ENCODE measurements at regions not wholly inside any gene's neighbourhood (a gene's known extent, or its start where the extent isn't known, plus 50 kb on each side); places are given as distances from the start of the nearest gene placed in this dataset.
A peak's percentile ranks its signal among the peaks of the same experiment; 100 is the strongest.

- TF ChIP-seq HNRNPUL1 (IDR thresholded peaks at IDR 0.05; ENCODE audit: low read depth, low read length), result no peak
- TF ChIP-seq RAD21 (CRISPR knock-in tag; IDR thresholded peaks at IDR 0.05), result peak; percentile 61; the same call in 1 of the 2 replicates
- no peak for TF ChIP-seq FOSL1 (CRISPR knock-in tag; IDR thresholded peaks at IDR 0.05; ENCODE audit: borderline replicate concordance)
- TF ChIP-seq, protein P1, sequence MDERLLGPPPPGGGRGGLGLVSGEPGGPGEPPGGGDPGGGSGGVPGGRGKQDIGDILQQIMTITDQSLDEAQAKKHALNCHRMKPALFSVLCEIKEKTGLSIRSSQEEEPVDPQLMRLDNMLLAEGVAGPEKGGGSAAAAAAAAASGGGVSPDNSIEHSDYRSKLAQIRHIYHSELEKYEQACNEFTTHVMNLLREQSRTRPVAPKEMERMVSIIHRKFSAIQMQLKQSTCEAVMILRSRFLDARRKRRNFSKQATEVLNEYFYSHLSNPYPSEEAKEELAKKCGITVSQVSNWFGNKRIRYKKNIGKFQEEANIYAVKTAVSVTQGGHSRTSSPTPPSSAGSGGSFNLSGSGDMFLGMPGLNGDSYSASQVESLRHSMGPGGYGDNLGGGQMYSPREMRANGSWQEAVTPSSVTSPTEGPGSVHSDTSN (CRISPR knock-in tag; IDR thresholded peaks at IDR 0.05), result no peak
- TF ChIP-seq, protein P2, sequence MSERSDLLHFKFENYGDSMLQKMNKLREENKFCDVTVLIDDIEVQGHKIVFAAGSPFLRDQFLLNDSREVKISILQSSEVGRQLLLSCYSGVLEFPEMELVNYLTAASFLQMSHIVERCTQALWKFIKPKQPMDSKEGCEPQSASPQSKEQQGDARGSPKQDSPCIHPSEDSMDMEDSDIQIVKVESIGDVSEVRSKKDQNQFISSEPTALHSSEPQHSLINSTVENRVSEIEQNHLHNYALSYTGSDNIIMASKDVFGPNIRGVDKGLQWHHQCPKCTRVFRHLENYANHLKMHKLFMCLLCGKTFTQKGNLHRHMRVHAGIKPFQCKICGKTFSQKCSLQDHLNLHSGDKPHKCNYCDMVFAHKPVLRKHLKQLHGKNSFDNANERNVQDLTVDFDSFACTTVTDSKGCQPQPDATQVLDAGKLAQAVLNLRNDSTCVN (CRISPR knock-in tag; IDR thresholded peaks at IDR 0.05; ENCODE audit: borderline replicate concordance), result no peak
- TF ChIP-seq NR2F1 (CRISPR knock-in tag; IDR thresholded peaks at IDR 0.05), result no peak
- TF ChIP-seq ZSCAN29 (CRISPR knock-in tag; conservative IDR thresholded peaks at IDR 0.05), result no peak
- no peak for TF ChIP-seq ZNF430 (CRISPR knock-in tag; IDR thresholded peaks at IDR 0.05)
- TF ChIP-seq HOXD1 (CRISPR knock-in tag; IDR thresholded peaks at IDR 0.05), result 0 out of 2 replicates have a peak, but pooled peaks have one; percentile 48
- TF ChIP-seq NR1H2 (CRISPR knock-in tag; IDR thresholded peaks at IDR 0.05; ENCODE audit: borderline replicate concordance, low read depth), result no peak
- TF ChIP-seq, protein P3, sequence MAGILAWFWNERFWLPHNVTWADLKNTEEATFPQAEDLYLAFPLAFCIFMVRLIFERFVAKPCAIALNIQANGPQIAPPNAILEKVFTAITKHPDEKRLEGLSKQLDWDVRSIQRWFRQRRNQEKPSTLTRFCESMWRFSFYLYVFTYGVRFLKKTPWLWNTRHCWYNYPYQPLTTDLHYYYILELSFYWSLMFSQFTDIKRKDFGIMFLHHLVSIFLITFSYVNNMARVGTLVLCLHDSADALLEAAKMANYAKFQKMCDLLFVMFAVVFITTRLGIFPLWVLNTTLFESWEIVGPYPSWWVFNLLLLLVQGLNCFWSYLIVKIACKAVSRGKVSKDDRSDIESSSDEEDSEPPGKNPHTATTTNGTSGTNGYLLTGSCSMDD (CRISPR knock-in tag; IDR thresholded peaks at IDR 0.05), result no peak
- TF ChIP-seq, protein P4, sequence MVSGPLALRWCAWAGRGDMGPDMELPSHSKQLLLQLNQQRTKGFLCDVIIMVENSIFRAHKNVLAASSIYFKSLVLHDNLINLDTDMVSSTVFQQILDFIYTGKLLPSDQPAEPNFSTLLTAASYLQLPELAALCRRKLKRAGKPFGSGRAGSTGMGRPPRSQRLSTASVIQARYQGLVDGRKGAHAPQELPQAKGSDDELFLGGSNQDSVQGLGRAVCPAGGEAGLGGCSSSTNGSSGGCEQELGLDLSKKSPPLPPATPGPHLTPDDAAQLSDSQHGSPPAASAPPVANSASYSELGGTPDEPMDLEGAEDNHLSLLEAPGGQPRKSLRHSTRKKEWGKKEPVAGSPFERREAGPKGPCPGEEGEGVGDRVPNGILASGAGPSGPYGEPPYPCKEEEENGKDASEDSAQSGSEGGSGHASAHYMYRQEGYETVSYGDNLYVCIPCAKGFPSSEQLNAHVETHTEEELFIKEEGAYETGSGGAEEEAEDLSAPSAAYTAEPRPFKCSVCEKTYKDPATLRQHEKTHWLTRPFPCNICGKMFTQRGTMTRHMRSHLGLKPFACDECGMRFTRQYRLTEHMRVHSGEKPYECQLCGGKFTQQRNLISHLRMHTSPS (CRISPR knock-in tag; IDR thresholded peaks at IDR 0.05; ENCODE audit: low read depth), result peak; percentile 73
- TF ChIP-seq GZF1 (CRISPR knock-in tag; IDR thresholded peaks at IDR 0.05), result 0 out of 2 replicates have a peak, but pooled peaks have one; percentile 26
- TF ChIP-seq ZNF83 (CRISPR knock-in tag; IDR thresholded peaks at IDR 0.05; ENCODE audit: borderline replicate concordance), result no peak
- peak; percentile 50; the same call in 1 of the 2 replicates for TF ChIP-seq RBFOX2 (IDR thresholded peaks at IDR 0.05; ENCODE audit: low read depth, low read length)
- TF ChIP-seq RARA (CRISPR knock-in tag; IDR thresholded peaks at IDR 0.05), result peak; percentile 66
- peak; percentile 87 for TF ChIP-seq ZNF687 (CRISPR knock-in tag; IDR thresholded peaks at IDR 0.05)
- TF ChIP-seq ZFP90 (CRISPR knock-in tag; IDR thresholded peaks at IDR 0.05; ENCODE audit: borderline replicate concordance), result peak; percentile 74; the same call in 1 of the 2 replicates
- no peak for TF ChIP-seq CHD2 (IDR thresholded peaks at IDR 0.05; ENCODE audit: low read depth, low read length)
Measured at GRCh38 chr7:155953781-155954549, 141.7 kb upstream of the SHH start (continued).

Measured in HepG2 (cell line).